ENCODE measurements at regions not wholly inside any gene's neighbourhood (a gene's known extent, or its start where the extent isn't known, plus 50 kb on each side); places are given as distances from the start of the nearest gene placed in this dataset.
"Not testable (repeated sequence)": the region's sequence is repeated elsewhere in the genome, so short reads cannot be mapped to it uniquely, and the experiment has no call there.

DNA sequence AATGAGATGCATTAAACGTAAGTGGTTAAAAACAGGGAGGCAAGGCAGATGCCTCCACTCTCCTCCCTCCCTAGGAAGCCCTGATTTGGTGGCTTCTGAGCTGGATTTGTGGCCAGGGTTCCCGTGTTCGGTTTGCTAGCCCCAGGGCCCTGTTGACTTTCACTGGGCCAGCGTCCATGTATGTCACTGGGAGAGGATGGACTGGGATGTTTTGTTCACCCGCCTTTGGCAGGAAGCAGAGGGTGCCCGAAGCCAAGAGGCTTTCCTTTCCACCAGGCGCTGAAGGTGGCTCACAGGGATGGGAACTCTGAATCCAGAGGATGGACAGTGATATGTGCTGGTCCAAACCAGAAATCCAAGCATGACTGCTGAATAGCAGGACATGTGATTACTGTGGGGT, 146.6 kb downstream of the CSNK2A3 start:
- WGBS, 5 donors: 81 to 87% (median 82%) methylated on average over 7 of the region's 7 CpGs
- intact Hi-C loops (cut with DNase I; ENCODE audit: low total_unique reads): no loop called here
- TF ChIP-seq POLR2A (IDR thresholded peaks at IDR 0.05) (no peak), POLR2AphosphoS5 (IDR thresholded peaks at IDR 0.05) (no peak), EP300 (IDR thresholded peaks at IDR 0.05) (no peak), CTCF (IDR thresholded peaks at IDR 0.05) (no peak)
- Histone ChIP-seq H3K27ac (no peak overlapping the region), H3K4me3 (no peak overlapping the region), H3K27me3 (no peaks in the 10 kb centered on the region), H3K36me3 (no peaks in the 10 kb centered on the region), H3K9me3 (peaks cover 5 to 17% (median 12%) of the 10 kb centered on the region in 4 donors), H3K4me1 (peaks cover 0 to 6% (median 0%) of the 10 kb centered on the region in 4 donors)
- DNase-seq: no peak

DNA sequence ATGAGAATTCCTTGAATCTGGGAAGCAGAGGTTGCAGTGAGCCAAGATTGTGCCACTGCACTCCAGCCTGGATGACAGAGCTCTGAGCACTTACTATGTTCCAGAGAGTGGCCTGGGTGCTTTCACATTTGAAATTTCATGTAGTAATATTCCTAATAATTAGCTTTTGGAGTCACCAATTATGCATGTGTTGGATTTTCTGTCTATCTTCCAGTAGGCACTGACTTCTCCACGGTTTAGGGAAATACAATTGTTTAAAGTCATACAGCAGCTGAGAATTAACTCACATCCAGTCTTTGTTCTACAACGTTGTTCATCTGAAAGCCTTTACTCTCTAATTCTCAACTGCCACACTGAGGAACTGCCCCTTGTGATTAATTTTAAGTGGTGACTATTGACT, 150.2 kb downstream of the CSNK2A3 start:
- H3K9me3 ChIP-seq: peaks cover 5 to 17% (median 12%) of the 10 kb centered on the region in 4 donors

GRCh38 chr11:11201302-11201701, 151.7 kb downstream of the CSNK2A3 start:
- H3K27me3 ChIP-seq; DNase-seq; H3K4me3 ChIP-seq; H3K27ac ChIP-seq; H3K36me3 ChIP-seq; intact Hi-C loops (cut with DNase I; ENCODE audit: low total_unique reads); H3K4me1 ChIP-seq: not testable (repeated sequence)
- H3K9me3 ChIP-seq: peaks cover 5 to 17% (median 12%) of the 10 kb centered on the region in 4 donors
- WGBS, 5 donors: 60 to 80% (median 74%) methylated on average over 3 to 4 of the region's 4 CpGs

More for the DNA sequence above, 150.2 kb downstream of the CSNK2A3 start:
- Histone ChIP-seq H3K36me3 (no peaks in the 10 kb centered on the region), H3K27me3 (no peaks in the 10 kb centered on the region), H3K4me1 (no peaks in the 10 kb centered on the region), H3K27ac (no peak overlapping the region), H3K4me3 (no peak overlapping the region)
- WGBS, 5 donors: 75 to 85% (median 82%) methylated on average over 2 of the region's 2 CpGs
- intact Hi-C loops (cut with DNase I; ENCODE audit: low total_unique reads): no loop called here
- DNase-seq: no peak
- TF ChIP-seq POLR2AphosphoS5 (IDR thresholded peaks at IDR 0.05) (no peak), EP300 (IDR thresholded peaks at IDR 0.05) (no peak), POLR2A (IDR thresholded peaks at IDR 0.05) (no peak), CTCF (IDR thresholded peaks at IDR 0.05) (no peak)

GRCh38 chr11:11192541-11192940, 160.5 kb downstream of the CSNK2A3 start:
- no peak for TF ChIP-seq CTCF (IDR thresholded peaks at IDR 0.05)
- TF ChIP-seq EP300 (IDR thresholded peaks at IDR 0.05): no peak
- no peak for TF ChIP-seq POLR2AphosphoS5 (IDR thresholded peaks at IDR 0.05)
- TF ChIP-seq POLR2A (IDR thresholded peaks at IDR 0.05): no peak
- DNase-seq: no peak
- H3K27ac ChIP-seq: no peak overlapping the region
- 68 to 84% (median 81%) methylated on average over 3 of the region's 3 CpGs for WGBS, 5 donors
- H3K4me1 ChIP-seq: no peaks in the 10 kb centered on the region
- H3K9me3 ChIP-seq: peaks cover 0 to 30% (median 3%) of the 10 kb centered on the region in 4 donors
- intact Hi-C loops (cut with DNase I; ENCODE audit: low total_unique reads): no loop called here
- no peaks in the 10 kb centered on the region for H3K36me3 ChIP-seq
- no peak overlapping the region for H3K4me3 ChIP-seq
- no peaks in the 10 kb centered on the region for H3K27me3 ChIP-seq

GRCh38 chr11:11189506-11189905, 163.5 kb downstream of the CSNK2A3 start:
- no peaks in the 10 kb centered on the region for H3K4me1 ChIP-seq
- intact Hi-C loops (cut with DNase I; ENCODE audit: low total_unique reads): no loop called here
- H3K4me3 ChIP-seq: no peak overlapping the region
- H3K27me3 ChIP-seq: no peaks in the 10 kb centered on the region
- TF ChIP-seq EP300 (IDR thresholded peaks at IDR 0.05) (no peak), CTCF (IDR thresholded peaks at IDR 0.05) (no peak), POLR2A (IDR thresholded peaks at IDR 0.05) (no peak), POLR2AphosphoS5 (IDR thresholded peaks at IDR 0.05) (no peak)
- DNase-seq: no peak
- 57 to 84% (median 59%) methylated on average over 3 of the region's 3 CpGs for WGBS, 5 donors
- no peaks in the 10 kb centered on the region for H3K36me3 ChIP-seq
- H3K9me3 ChIP-seq: peaks cover 0 to 30% (median 3%) of the 10 kb centered on the region in 4 donors
- H3K27ac ChIP-seq: no peak overlapping the region

All from stomach (tissue), 8 donors.